Retina (tissue), 1 donor: ENCODE measurements at regions not wholly inside any gene's neighbourhood (a gene's known extent, or its start where the extent isn't known, plus 50 kb on each side); places are given as distances from the start of the nearest gene placed in this dataset.
A peak's percentile ranks its signal among the peaks of the same experiment; 100 is the strongest.

ENCODE experiments used
- DNase-seq: peaks from one replicate; pipeline ENCODE4 v3.0.0-alpha.2; 2016

- no peak for DNase-seq
Measured at GRCh38 chr3:23078735-23079134, 124.4 kb upstream of the UBE2E2 start.

DNA sequence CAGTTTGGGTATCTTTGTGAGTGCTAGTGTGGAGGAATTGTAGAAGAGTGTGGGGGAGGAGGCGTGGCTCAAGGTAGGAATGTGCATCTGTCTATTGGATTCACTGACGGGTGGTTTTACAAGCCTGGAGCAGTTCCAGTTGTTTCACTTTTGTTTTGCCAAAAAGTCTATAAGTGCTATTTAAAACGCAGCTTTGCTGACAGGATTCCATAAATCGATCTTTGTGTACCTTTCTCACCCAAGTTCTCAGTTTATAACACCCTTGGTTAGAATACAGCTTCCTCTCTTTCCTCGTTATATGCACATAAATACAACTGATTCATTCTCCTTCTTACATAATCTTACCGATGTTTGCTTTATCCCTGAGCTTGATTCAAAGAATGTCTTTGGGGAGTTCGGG, 123.2 kb upstream of the UBE2E2 start:
- no peak for DNase-seq

- no peak for DNase-seq
Measured at GRCh38 chr3:23083701-23084100, 119.4 kb upstream of the UBE2E2 start.

- DNase-seq, result no peak
Measured at GRCh38 chr3:23084367-23084766, 118.8 kb upstream of the UBE2E2 start.

- no peak for DNase-seq
Measured at GRCh38 chr3:23085261-23085660, 117.9 kb upstream of the UBE2E2 start.

GRCh38 chr3:23086331-23086730, 116.8 kb upstream of the UBE2E2 start:
- DNase-seq, result peak; percentile 29

DNA sequence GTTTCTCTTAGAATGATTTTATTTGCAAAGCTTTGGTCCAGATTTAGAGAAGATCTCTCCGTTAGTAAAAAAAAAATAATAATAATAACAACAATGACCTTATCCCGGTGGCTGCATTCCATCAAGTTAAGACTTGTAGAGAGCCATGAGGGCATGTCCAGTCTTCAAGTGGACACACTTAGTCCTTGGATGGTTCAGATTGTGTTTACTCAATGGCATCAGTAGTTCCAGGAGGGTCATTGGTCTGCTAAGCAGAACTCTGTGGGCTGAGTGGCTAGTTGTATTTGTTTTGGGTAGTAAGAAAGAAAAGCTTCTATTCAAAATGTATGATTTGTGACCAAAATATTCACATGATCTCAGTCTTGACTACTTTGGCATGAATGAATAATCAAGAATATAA, 116.3 kb upstream of the UBE2E2 start:
- DNase-seq, result no peak

GRCh38 chr3:23094412-23094811, 108.7 kb upstream of the UBE2E2 start:
- DNase-seq, result no peak

GRCh38 chr3:23094890-23095462, 108.2 kb upstream of the UBE2E2 start:
- DNase-seq, result no peak

- no peak for DNase-seq
Measured at GRCh38 chr3:23096041-23096440, 107.1 kb upstream of the UBE2E2 start.

DNA sequence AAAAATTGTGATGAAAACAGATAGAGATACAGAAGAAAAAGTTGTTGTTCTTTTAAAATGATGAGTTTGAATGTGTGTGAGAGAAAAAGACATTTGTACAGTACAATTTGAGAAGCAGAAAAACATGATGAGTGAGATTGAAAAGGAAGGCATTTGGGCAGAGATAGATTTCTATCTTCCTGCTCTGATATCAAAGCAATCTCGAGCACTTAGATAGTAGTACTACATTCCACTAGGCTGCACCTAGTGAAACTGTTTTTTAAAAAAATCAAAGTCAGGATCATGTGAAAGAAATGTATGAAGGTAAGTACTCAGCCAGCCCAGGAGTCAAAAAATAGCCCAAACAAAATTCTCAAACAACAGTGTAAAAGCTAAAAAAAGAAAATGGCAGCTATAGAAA, 104.1 kb upstream of the UBE2E2 start:
- no peak for DNase-seq

- DNase-seq, result no peak
Measured at GRCh38 chr3:23099677-23100076, 103.5 kb upstream of the UBE2E2 start.

GRCh38 chr3:23100106-23100505, 103.0 kb upstream of the UBE2E2 start:
- DNase-seq, result no peak

GRCh38 chr3:23103764-23104163, 99.4 kb upstream of the UBE2E2 start:
- DNase-seq, result no peak

DNA sequence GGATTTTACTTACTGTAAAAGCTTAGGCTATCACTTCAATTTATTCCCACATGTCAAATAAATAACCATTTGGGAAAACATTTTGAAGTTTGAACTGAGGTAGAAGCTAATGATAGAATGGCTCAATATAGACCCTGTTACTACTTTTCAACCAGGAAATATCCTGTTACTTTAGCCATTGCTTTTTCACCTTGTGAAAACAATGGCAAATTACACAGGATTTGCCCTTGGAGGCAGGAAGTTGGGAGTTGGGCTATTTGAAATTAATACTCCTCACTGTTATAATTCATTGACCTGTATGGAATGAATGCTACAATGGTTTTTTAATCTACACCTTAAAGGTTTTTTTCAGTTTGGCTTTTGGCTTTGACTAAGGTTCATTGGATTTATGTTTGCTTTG, 98.1 kb upstream of the UBE2E2 start:
- DNase-seq, result no peak

GRCh38 chr3:23106666-23107065, 96.5 kb upstream of the UBE2E2 start:
- DNase-seq, result no peak

GRCh38 chr3:23107221-23107620, 95.9 kb upstream of the UBE2E2 start:
- DNase-seq, result no peak

GRCh38 chr3:23108451-23109057, 94.6 kb upstream of the UBE2E2 start:
- DNase-seq, result no peak

DNA sequence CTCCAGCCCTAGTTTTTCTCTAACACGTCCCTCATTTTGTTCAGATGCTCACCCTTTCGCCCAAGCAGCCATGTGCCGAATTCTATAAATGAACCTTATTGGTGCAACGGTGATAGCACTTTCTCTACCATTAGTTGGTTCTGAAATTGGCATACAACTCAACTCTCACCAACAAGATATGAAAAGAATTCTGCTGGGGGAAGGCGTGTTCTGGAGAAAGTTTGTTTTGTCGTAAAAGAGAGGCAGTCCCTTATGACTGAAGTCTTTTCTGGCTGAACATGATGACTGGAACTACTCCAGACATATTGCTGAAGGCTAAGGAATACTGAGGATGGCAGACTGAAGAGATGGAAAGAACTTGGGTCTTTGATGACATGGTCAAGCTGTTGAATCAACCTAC, 91.8 kb upstream of the UBE2E2 start:
- no peak for DNase-seq

GRCh38 chr3:23111797-23112196, 91.3 kb upstream of the UBE2E2 start:
- no peak for DNase-seq

DNA sequence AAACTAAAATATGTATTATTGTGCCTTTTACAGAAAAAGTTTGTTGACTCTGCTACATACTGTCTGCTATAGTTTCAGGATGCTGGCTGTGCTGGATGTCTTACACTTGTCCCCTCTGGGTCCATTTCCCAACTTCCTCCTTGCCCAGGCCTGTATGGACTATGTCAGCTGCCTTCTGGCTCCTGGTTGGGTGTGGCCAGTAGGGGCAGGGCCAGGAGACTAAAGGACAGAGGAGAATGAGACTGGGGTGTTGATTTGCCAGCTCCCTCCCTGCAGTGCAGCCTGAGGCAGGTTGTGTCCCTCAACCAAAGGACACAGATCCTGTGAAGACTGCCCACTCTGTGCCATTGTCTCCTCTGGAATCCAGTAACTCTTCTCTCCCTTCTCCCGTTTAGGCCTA, 90.6 kb upstream of the UBE2E2 start:
- no peak for DNase-seq

- DNase-seq, result no peak
Measured at GRCh38 chr3:23113455-23114171, 89.5 kb upstream of the UBE2E2 start.

DNA sequence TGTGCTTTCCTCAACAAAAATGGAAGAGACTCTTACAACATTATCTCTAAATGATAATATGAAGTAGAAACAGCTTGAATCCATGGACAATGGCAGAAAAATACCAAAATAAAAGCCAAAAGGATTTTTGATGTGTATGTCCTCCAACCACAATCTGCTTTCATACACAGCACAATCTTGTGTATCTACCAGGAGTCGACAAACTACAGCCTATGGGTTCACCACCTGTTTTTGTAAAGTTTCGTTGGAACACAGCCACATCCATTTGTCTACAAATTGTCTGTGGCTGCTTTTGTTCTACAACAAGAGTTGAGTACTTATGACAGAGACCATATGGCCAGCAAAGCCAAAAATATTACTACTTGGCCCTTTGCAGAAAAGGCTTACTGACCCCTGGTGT, 88.7 kb upstream of the UBE2E2 start:
- DNase-seq, result no peak

DNA sequence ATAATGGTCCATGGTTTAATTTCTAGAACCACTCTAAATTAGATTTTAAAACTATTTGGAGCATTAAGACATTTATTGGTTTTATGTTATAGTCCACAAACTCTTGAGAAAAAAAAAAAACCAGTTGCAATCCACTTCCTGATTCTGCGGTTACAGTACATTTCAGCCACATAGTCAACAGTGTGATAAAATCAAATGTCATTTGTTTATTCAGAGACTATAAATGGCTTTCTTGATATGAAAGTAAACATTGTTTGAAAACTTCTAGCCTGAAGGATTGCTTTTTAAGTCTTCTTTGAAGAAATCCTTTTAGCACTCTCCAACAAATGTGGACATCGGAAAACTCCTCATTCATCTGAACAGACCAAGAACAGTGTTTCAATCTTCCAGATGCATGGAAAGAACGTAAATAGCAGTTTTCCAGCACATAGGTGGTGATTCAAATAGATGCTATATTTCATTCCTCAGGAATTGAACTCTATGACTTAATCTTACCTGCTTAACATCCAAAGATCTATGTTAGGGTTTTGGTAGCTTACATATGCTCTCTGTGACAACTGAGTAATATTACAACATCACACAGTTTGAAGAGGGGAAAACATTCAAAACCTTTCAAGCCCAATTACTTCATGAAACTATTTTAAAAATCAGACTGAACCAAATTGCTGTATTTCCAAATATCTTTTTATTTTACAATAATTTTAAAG, 87.8 kb upstream of the UBE2E2 start:
- no peak for DNase-seq
